GM12878 (cell line): ENCODE measurements at regions not wholly inside any gene's neighbourhood (a gene's known extent, or its start where the extent isn't known, plus 50 kb on each side); places are given as distances from the start of the nearest gene placed in this dataset.

Source experiments
- ATAC-seq: fragments of 200-7000 bp; cut with Tn5 transposase; 3 replicates; pipeline ENCODE4 v1.9.1; 2020; ENCODE audit warnings: mild to moderate bottlenecking, moderate library complexity
- BruUV-seq: library from RNA; stranded (reverse); fragments of 400-500 nt; replicated peaks from 2 replicates; lab custom pipeline; 2021; lab: Mats Ljungman, UMichigan
- CTCF ChIA-PET: fragments of 300-600 bp; sonication (Branson Sonifier 250); formaldehyde crosslinking; extraction: SDS; loops from one replicate; lab custom pipeline; 2021; ENCODE audit warnings: inconsistent platforms; lab: Yijun Ruan, JAX
- POLR2A ChIA-PET: fragments of 350-600 bp; formaldehyde crosslinking; extraction: SDS; loops from one replicate; lab custom pipeline; 2021; ENCODE audit warnings: inconsistent platforms; lab: Charles Lee
- RAD21 ChIA-PET: fragments of 300-600 bp; sonication (Branson Sonifier 250); formaldehyde crosslinking; loops from one replicate; lab custom pipeline; 2023; ENCODE audit warnings: antibody characterized with exemption; ENCODE audit not compliant: unreplicated experiment; lab: Charles Lee
- SMC1A ChIA-PET: fragments of 300-600 bp; sonication (Branson Sonifier 250); formaldehyde crosslinking; loops from one replicate; lab custom pipeline; 2023; ENCODE audit not compliant: unreplicated experiment, uncharacterized antibody; lab: Charles Lee
- DNase-seq: peaks from one replicate; pipeline ENCODE4 v3.0.0-alpha.2; 2011; ENCODE audit warnings: low read depth, low spot score
- FAIRE-seq: peaks from 3 replicates; lab custom pipeline; 2011; peaks lifted over from hg19 to GRCh38; lab: Jason Lieb, UNC
- H2AFZ ChIP-seq: 2 replicates; pipeline ENCODE4 v1.6.0; 2011; ENCODE audit warnings: low read depth, low read length, control low read depth; ENCODE audit not compliant: control insufficient read depth
- H3K27ac ChIP-seq: 2 replicates; pipeline ENCODE4 v1.5.1; 2011; ENCODE audit warnings: control low read depth; ENCODE audit not compliant: control insufficient read depth, insufficient read depth
- H3K27me3 ChIP-seq, 2 experiments: replicated peaks in 1 of 2; 2 replicates each; pipeline versions ENCODE4 v1.6.0 to v1.6.1; 2011; ENCODE audit warnings: low read length in 1 of 2; ENCODE audit not compliant: control insufficient read depth in 2 of 2, insufficient read depth in 2 of 2
- H3K36me3 ChIP-seq, 2 experiments: 2 replicates each; pipeline ENCODE4 v1.5.1; 2011; ENCODE audit warnings: low read length in 1 of 2; ENCODE audit not compliant: control insufficient read depth in 2 of 2, insufficient read depth in 2 of 2
- H3K4me1 ChIP-seq: 2 replicates; pipeline ENCODE4 v1.6.1; 2011; ENCODE audit warnings: mild to moderate bottlenecking, low read length, moderate library complexity, mixed read lengths; ENCODE audit not compliant: control insufficient read depth, insufficient read depth
- H3K4me2 ChIP-seq: 2 replicates; pipeline ENCODE4 v1.6.0; 2011; ENCODE audit warnings: control low read depth; ENCODE audit not compliant: control insufficient read depth, insufficient read depth
- H3K4me3 ChIP-seq: fragments of 200-600 bp; sonication (generic); 2 replicates; pipeline ENCODE4 v1.5.1; 2016
- H3K79me2 ChIP-seq: 2 replicates; pipeline ENCODE4 v1.6.0; 2011; ENCODE audit warnings: low read length; ENCODE audit not compliant: control insufficient read depth, insufficient read depth
- H3K9ac ChIP-seq: 2 replicates; pipeline ENCODE4 v1.8.0; 2011; ENCODE audit warnings: low read length, control low read depth, mixed read lengths; ENCODE audit not compliant: control insufficient read depth, insufficient read depth
- H3K9me3 ChIP-seq: replicated peaks from 3 replicates; pipeline ENCODE4 v1.5.1; 2011; ENCODE audit warnings: mild to moderate bottlenecking, low read length; ENCODE audit not compliant: control insufficient read depth, insufficient read depth
- H4K20me1 ChIP-seq: 2 replicates; pipeline ENCODE4 v1.6.0; 2011; ENCODE audit not compliant: control insufficient read depth, insufficient read depth
- CHD1 ChIP-seq: IDR thresholded peaks from 2 replicates; pipeline ENCODE4 v1.6.1; 2012; ENCODE audit warnings: low read depth, low read length, improper control_type of control experiment
- FOS ChIP-seq: IDR thresholded peaks from 3 replicates; pipeline ENCODE4 v1.6.1; 2011; ENCODE audit warnings: borderline replicate concordance; ENCODE audit not compliant: insufficient read length; ENCODE audit errors: extremely low read depth
- MTA3 ChIP-seq: IDR thresholded peaks from 2 replicates; pipeline ENCODE4 v1.6.1; 2012; ENCODE audit warnings: low read length, inconsistent platforms, borderline replicate concordance
- NBN ChIP-seq: fragments of 450-650 bp; IDR thresholded peaks from 2 replicates; pipeline ENCODE4 v1.6.1; 2016
- NFYA ChIP-seq: IDR thresholded peaks from 2 replicates; pipeline ENCODE4 v1.6.1; 2011; ENCODE audit warnings: low read depth, mild to moderate bottlenecking, low read length, improper control_type of control experiment, borderline replicate concordance
- NR2C2 ChIP-seq: IDR thresholded peaks from 2 replicates; pipeline ENCODE4 v1.6.1; 2011; ENCODE audit warnings: borderline replicate concordance, low read depth; ENCODE audit not compliant: control insufficient read depth, insufficient read length
- PKNOX1 ChIP-seq: fragments of 450-650 bp; IDR thresholded peaks from 2 replicates; pipeline ENCODE4 v1.6.1; 2016; ENCODE audit warnings: mild to moderate bottlenecking
- PRDM15 ChIP-seq: fragments of 450-650 bp; formaldehyde crosslinking; IDR thresholded peaks from 2 replicates; pipeline ENCODE4 v1.4.0; 2020; ENCODE audit warnings: mild to moderate bottlenecking, moderate library complexity
- RUNX3 ChIP-seq: IDR thresholded peaks from 2 replicates; pipeline ENCODE4 v1.6.1; 2012; ENCODE audit warnings: low read length, inconsistent platforms
- ZBTB33 ChIP-seq: fragments of 450-650 bp; IDR thresholded peaks from 2 replicates; pipeline ENCODE4 v1.6.1; 2017; ENCODE audit warnings: mild to moderate bottlenecking
- ZBTB4 ChIP-seq: fragments of 450-650 bp; formaldehyde crosslinking; IDR thresholded peaks from 2 replicates; pipeline ENCODE4 v1.4.0; 2022; ENCODE audit warnings: mild to moderate bottlenecking, moderate library complexity
- WGBS: methylation state at CpG from one replicate; pipeline ENCODE4 v1.1.6; 2016; ENCODE audit warnings: low lambda C conversion rate; ENCODE audit not compliant: insufficient replicate concordance, insufficient coverage; ENCODE audit errors: missing lambda C conversion rate; 5-methylcytosine and 5-hydroxymethylcytosine counted together
- in situ Hi-C: fragments of 300-500 bp; cut with MboI; formaldehyde crosslinking; loops from 9 replicates; pipeline ENCODE4 v1.14.3; 2018; ENCODE audit warnings: mixed read lengths
- intact Hi-C: fragments of 100-400 bp; cut with micrococcal nuclease; formaldehyde crosslinking; loops from one replicate; pipeline ENCODE4 v1.14.2; 2022; ENCODE audit not compliant: unreplicated experiment

- TF ChIP-seq ZBTB33 = no peak
Observed at GRCh38 chr4:12897954-12898353, 586.2 kb downstream of the RAB28 start (continued).

GRCh38 chr4:12894062-12894461 is 590.1 kb downstream of the RAB28 start:
- Histone ChIP-seq H3K9me3 (no peaks in the 10 kb centered on the region), H3K27me3 (no peaks in the 10 kb centered on the region), H3K4me1 (no peaks in the 10 kb centered on the region), H3K4me2 (no peak overlapping the region), H3K9ac (no peak overlapping the region), H3K36me3 (no peaks in the 10 kb centered on the region), H3K27ac (no peak overlapping the region), H3K79me2 (no peaks in the 10 kb centered on the region), H2AFZ (no peak overlapping the region), H3K4me3 (no peak overlapping the region), H4K20me1 (no peaks in the 10 kb centered on the region)
- intact Hi-C loops (no loop called here), in situ Hi-C loops (no loop called here)
- ChIA-PET CTCF (no interaction called here), RAD21 (interaction anchor here (0.6 kb wide), 1 partner anchor 9 kb away, joined by 3 read pairs; no protein-coding TSS in a partner anchor), POLR2A (no interaction called here), SMC1A (no interaction called here)
- WGBS = 0% methylated on average over 1 of the region's 1 CpG
- no peak for FAIRE-seq
- DNase-seq = no peak
- BruUV-seq = no TSS peak
- no peak for ATAC-seq
- TF ChIP-seq RUNX3 = no peak
- TF ChIP-seq PRDM15 (CRISPR knock-in tag) = no peak
- TF ChIP-seq NFYA = no peak
- no peak for TF ChIP-seq PKNOX1
- no peak for TF ChIP-seq NBN
- no peak for TF ChIP-seq FOS
- TF ChIP-seq MTA3 = no peak
- TF ChIP-seq CHD1 = no peak
- no peak for TF ChIP-seq NR2C2
- TF ChIP-seq ZBTB4 = no peak
